Heart left ventricle (tissue), 13 donors: ENCODE measurements at regions not wholly inside any gene's neighbourhood (a gene's known extent, or its start where the extent isn't known, plus 50 kb on each side); places are given as distances from the start of the nearest gene placed in this dataset.

Experiments used
- CTCF ChIP-seq, 12 donors: fragments of 200-600 bp; sonication (generic) in 4 of 12; IDR thresholded peaks; one replicate each; pipeline versions ENCODE4 v1.5.0 to v1.8.0; 2018 to 2022; ENCODE audit warnings: antibody characterized with exemption in 12 of 12, mild to moderate bottlenecking in 5 of 12
- POLR2A ChIP-seq, 2 donors: fragments of 450-650 bp; IDR thresholded peaks; one replicate each; pipeline ENCODE4 v1.6.1; 2017; ENCODE audit warnings: antibody characterized with exemption in 2 of 2, mild to moderate bottlenecking in 2 of 2, moderate library complexity in 2 of 2
- donor health status: ischemic (EF 13 %, LVEDD 7.1; RV severe dilation, severe dysfunction).
- donor health status: DM: no; HTN: yes; CAD: no.
- donor health status: DM: no; HTN: no; CAD: no.
- donor health status: ischemic (EF 25% LVEDD 6.9; RV normal size, moderate dysfunction).
- donor health status: ischemic (EF 25% LVEDD 5.7; RV mildly dilated, moderate dysfunction).
- donor health status: ischemic (EF 35%, LVEDD 5.7; RV mildly dilated, moderate dysfunction).
- donor health status: nonischemic (EF 11% LVEDD 7.7; RV severe dilation, severe dysfunction).
- donor health status: DM: yes; HTN: yes; CAD: no.
- donor health status: PGD.
- donor health status: ischemic (EF 29% LVEDD 5.4; RV normal size, mild dysfunction).
- donor health status: nonischemic (EF 23%, LVEDD 6.1; RV moderate dilation, normal function).

GRCh38 chr9:107827884-107828283 is 338.3 kb upstream of the KLF4 start:
- TF ChIP-seq CTCF (IDR thresholded peaks at IDR 0.05): no peak
- no peak for TF ChIP-seq POLR2A (IDR thresholded peaks at IDR 0.05)
